Heart right ventricle (tissue), 16 donors: ENCODE measurements at regions not wholly inside any gene's neighbourhood (a gene's known extent, or its start where the extent isn't known, plus 50 kb on each side); places are given as distances from the start of the nearest gene placed in this dataset.

Experiments
- ATAC-seq, 8 donors: fragments of 200-7000 bp; cut with Tn5 transposase; one replicate each; pipeline ENCODE4 v1.9.1; 2020; ENCODE audit warnings: mild to moderate bottlenecking in 8 of 8, moderate library complexity in 8 of 8, moderate number of reproducible peaks in 1 of 8
- DNase-seq, 2 donors: peaks; one replicate each; pipeline ENCODE4 v3.0.0-alpha.2; 2020
- H3K27ac ChIP-seq, 10 donors: fragments of 200-600 bp; sonication (generic) in 2 of 10; one replicate each; pipeline versions ENCODE4 v1.5.0 to v1.8.0; 2020 to 2022; ENCODE audit warnings: mild to moderate bottlenecking in 3 of 10
- H3K27me3 ChIP-seq, 7 donors: fragments of 200-600 bp; one replicate each; pipeline ENCODE4 v1.8.0; 2021 to 2022; ENCODE audit warnings: mild to moderate bottlenecking in 2 of 7
- H3K36me3 ChIP-seq, 9 donors: fragments of 200-600 bp; sonication (generic) in 1 of 9; one replicate each; pipeline versions ENCODE4 v1.5.0 to v1.8.0; 2020 to 2022; ENCODE audit warnings: mild to moderate bottlenecking in 2 of 9
- H3K4me1 ChIP-seq, 9 donors: fragments of 200-600 bp; sonication (generic) in 1 of 9; one replicate each; pipeline versions ENCODE4 v1.5.0 to v1.8.0; 2020 to 2022; ENCODE audit warnings: mild to moderate bottlenecking in 4 of 9
- H3K4me3 ChIP-seq, 10 donors: fragments of 200-600 bp; sonication (generic) in 2 of 10; one replicate each; pipeline versions ENCODE4 v1.5.0 to v1.8.0; 2020 to 2022; ENCODE audit warnings: mild to moderate bottlenecking in 7 of 10, moderate library complexity in 2 of 10
- H3K9me3 ChIP-seq, 11 donors: fragments of 200-600 bp in 10 of 11; sonication (generic) in 2 of 11; one replicate each; pipeline versions ENCODE4 v1.5.0 to v1.8.0; 2013 to 2022; ENCODE audit warnings: mild to moderate bottlenecking in 2 of 11, control low read depth in 1 of 11, moderate library complexity in 1 of 11
- WGBS, 2 donors: extraction: QIAGEN DNeasy Blood & Tissue Kit; methylation state at CpG; one replicate each; pipeline ENCODE4 v1.1.7; 2013; ENCODE audit warnings: inconsistent platforms in 1 of 2; 5-methylcytosine and 5-hydroxymethylcytosine counted together
- intact Hi-C, 10 donors: fragments of 100-400 bp; cut with DNase I; formaldehyde crosslinking; loops; one replicate each; pipeline versions ENCODE4 v1.11.1 to v1.14.2; 2022
- TF ChIP-seq, protein P1 (sequence below), 9 donors: fragments of 200-600 bp; sonication (generic) in 2 of 9; IDR thresholded peaks; one replicate each; pipeline versions ENCODE4 v1.5.0 to v1.8.0; 2021 to 2022; ENCODE audit warnings: antibody characterized with exemption in 9 of 9, mild to moderate bottlenecking in 5 of 9, moderate library complexity in 1 of 9
- donor health status: Arrhythmogenic right ventricular cardiomyopathy.
- donor health status: ischemic (EF 13 %, LVEDD 7.1; RV severe dilation, severe dysfunction).
- donor health status: healthy with polysubstance abuse.
- donor health status: DM: no; HTN: yes; CAD: no.
- donor health status: DM: no; HTN: no; CAD: no.
- donor health status: ischemic (EF 25% LVEDD 6.9; RV normal size, moderate dysfunction).
- donor health status: ischemic (EF 25% LVEDD 5.7; RV mildly dilated, moderate dysfunction).
- donor health status: healthy.
- donor health status: DM: yes; HTN: yes; CAD: no.
- donor health status: Ischemic cardiomyopathy.
- donor health status: ischemic (EF 35%, LVEDD 5.7; RV mildly dilated, moderate dysfunction).
- donor health status: nonischemic (EF 11% LVEDD 7.7; RV severe dilation, severe dysfunction).
- donor health status: DM: yes; HTN: yes; CAD: no.
- donor health status: PGD.
- donor health status: ischemic (EF 29% LVEDD 5.4; RV normal size, mild dysfunction).
- donor health status: nonischemic (EF 23%, LVEDD 6.1; RV moderate dilation, normal function).

GRCh38 chr4:125749354-125749753 lies 434.6 kb downstream of the FAT4 start:
- no peaks in the 10 kb centered on the region for H3K36me3 ChIP-seq
- no peaks in the 10 kb centered on the region for H3K27me3 ChIP-seq
- no peak for ATAC-seq
- H3K4me1 ChIP-seq: peaks cover 0 to 10% (median 0%) of the 10 kb centered on the region in 9 donors
- intact Hi-C loops: loop anchor here in 2 of 10 donors (5.0 to 10.0 kb wide), 2 partner anchors 275 to 437 kb away; partner anchors contain the start of gene FAT4 (in 1 of the 2)
- no peak overlapping the region for H3K27ac ChIP-seq
- DNase-seq: no peak
- peaks cover 0 to 26% (median 0%) of the 10 kb centered on the region in 11 donors for H3K9me3 ChIP-seq
- TF ChIP-seq, protein P1, sequence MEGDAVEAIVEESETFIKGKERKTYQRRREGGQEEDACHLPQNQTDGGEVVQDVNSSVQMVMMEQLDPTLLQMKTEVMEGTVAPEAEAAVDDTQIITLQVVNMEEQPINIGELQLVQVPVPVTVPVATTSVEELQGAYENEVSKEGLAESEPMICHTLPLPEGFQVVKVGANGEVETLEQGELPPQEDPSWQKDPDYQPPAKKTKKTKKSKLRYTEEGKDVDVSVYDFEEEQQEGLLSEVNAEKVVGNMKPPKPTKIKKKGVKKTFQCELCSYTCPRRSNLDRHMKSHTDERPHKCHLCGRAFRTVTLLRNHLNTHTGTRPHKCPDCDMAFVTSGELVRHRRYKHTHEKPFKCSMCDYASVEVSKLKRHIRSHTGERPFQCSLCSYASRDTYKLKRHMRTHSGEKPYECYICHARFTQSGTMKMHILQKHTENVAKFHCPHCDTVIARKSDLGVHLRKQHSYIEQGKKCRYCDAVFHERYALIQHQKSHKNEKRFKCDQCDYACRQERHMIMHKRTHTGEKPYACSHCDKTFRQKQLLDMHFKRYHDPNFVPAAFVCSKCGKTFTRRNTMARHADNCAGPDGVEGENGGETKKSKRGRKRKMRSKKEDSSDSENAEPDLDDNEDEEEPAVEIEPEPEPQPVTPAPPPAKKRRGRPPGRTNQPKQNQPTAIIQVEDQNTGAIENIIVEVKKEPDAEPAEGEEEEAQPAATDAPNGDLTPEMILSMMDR (IDR thresholded peaks at IDR 0.05): no peak
- H3K4me3 ChIP-seq: no peak overlapping the region

DNA sequence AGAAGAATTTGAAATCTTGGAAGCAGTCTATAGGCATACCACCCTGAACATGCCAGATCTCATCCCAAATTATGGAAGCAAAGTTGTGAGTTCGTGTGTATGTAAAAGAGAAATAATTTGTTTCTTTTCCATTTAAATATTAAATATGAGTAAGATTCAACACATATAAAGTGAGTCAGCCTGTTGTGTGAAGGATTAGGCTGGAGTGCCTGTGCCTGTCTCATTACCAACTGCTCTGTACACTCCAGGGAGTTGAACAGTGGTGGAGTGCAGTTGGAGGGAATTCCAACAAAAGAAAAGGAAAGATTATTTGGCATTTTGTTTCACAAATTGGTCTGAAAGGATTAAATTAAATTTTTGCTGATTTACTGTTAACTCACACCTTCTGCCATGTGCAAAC lies 435.6 kb downstream of the FAT4 start:
- no peak overlapping the region for H3K4me3 ChIP-seq
- no peaks in the 10 kb centered on the region for H3K27me3 ChIP-seq
- H3K27ac ChIP-seq: no peak overlapping the region
- peaks cover 0 to 10% (median 0%) of the 10 kb centered on the region in 9 donors for H3K4me1 ChIP-seq
- ATAC-seq: no peak
- intact Hi-C loops: loop anchor here in 6 of 10 donors (2.0 to 5.0 kb wide), 3 partner anchors 436 to 438 kb away; partner anchors contain the start of gene FAT4 (in 4 of the 6)
- no peak for DNase-seq
- WGBS, 2 donors: 82 to 88% methylated on average over 1 of the region's 1 CpG
- TF ChIP-seq, protein P1 (IDR thresholded peaks at IDR 0.05): no peak
- peaks cover 0 to 17% (median 0%) of the 10 kb centered on the region in 11 donors for H3K9me3 ChIP-seq
- no peaks in the 10 kb centered on the region for H3K36me3 ChIP-seq

GRCh38 chr4:125750828-125751466 lies 436.2 kb downstream of the FAT4 start:
- intact Hi-C loops: loop anchor here in 6 of 10 donors (2.0 to 5.0 kb wide), 3 partner anchors 436 to 439 kb away; partner anchors contain the start of gene FAT4 (in 4 of the 6)
- 27 to 28% methylated on average over 6 of the region's 6 CpGs for WGBS, 2 donors
- no peak overlapping the region for H3K27ac ChIP-seq
- H3K27me3 ChIP-seq: no peaks in the 10 kb centered on the region
- TF ChIP-seq, protein P1 (IDR thresholded peaks at IDR 0.05): peak in 8 of 9 donors; percentile 33 to 72 (median 56)
- H3K36me3 ChIP-seq: no peaks in the 10 kb centered on the region
- DNase-seq: peak in 1 of 2 donors; percentile 63
- no peak overlapping the region for H3K4me3 ChIP-seq
- ATAC-seq: peak; percentile 80 to 94 (median 88)
- H3K4me1 ChIP-seq: peaks cover 0 to 10% (median 0%) of the 10 kb centered on the region in 9 donors
- H3K9me3 ChIP-seq: peaks cover 0 to 17% (median 0%) of the 10 kb centered on the region in 11 donors

GRCh38 chr4:125758438-125758837 lies 443.7 kb downstream of the FAT4 start:
- H3K27me3 ChIP-seq: no peaks in the 10 kb centered on the region
- ATAC-seq: no peak
- intact Hi-C loops: no loop called here
- H3K36me3 ChIP-seq: no peaks in the 10 kb centered on the region
- TF ChIP-seq, protein P1 (IDR thresholded peaks at IDR 0.05): no peak
- H3K4me3 ChIP-seq: no peak overlapping the region
- H3K9me3 ChIP-seq: no peaks in the 10 kb centered on the region
- 74 to 80% methylated on average over 1 of the region's 1 CpG for WGBS, 2 donors
- no peak for DNase-seq
- H3K27ac ChIP-seq: no peak overlapping the region
- H3K4me1 ChIP-seq: no peaks in the 10 kb centered on the region
